ENCODE measurements at regions not wholly inside any gene's neighbourhood (a gene's known extent, or its start where the extent isn't known, plus 50 kb on each side); places are given as distances from the start of the nearest gene placed in this dataset.

DNA sequence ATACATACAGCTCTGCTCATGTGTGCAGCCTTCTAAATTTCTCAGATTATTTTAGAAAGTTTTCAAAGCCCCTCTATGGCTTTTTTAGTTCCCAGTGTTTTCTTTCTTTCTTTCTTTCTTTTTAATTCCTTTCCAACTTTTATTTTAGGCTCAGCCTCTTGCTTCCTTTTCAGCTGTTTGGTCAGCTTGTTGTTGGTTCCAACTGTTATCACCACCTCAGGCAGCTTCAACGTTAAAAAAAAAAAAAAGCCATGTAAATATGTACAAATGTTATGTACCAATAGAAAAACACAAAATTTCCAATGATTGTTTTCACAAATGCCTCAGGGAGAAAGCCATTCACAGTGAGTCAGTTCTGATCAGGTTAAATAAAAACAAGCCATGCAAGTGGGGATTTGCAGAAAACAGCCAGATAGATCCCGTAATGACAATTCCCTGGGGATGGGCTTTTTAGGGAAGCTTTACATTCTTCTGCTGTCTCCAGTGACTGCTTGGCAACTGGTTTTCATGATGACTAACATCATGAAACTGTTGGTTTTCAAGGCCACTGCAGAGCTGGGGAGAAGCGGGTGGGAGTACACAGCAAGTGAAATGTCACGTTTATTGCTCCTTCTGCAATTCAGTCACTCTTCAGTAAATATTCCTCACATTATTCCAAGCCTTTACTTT, 908.4 kb downstream of the EPHA3 start:
- TF ChIP-seq EP300 (conservative IDR thresholded peaks at IDR 0.05; ENCODE audit: poor library complexity, severe bottlenecking) (no peak), TAF1 (IDR thresholded peaks at IDR 0.05; ENCODE audit: low read depth) (no peak), EZH2 (IDR thresholded peaks at IDR 0.05; ENCODE audit: borderline replicate concordance, insufficient read depth, low read length, poor library complexity, severe bottlenecking) (no peak), MXI1 (conservative IDR thresholded peaks at IDR 0.05; ENCODE audit: poor library complexity, severe bottlenecking) (no peak), RAD21 (conservative IDR thresholded peaks at IDR 0.05) (no peak), SMC3 (conservative IDR thresholded peaks at IDR 0.05; ENCODE audit: poor library complexity) (no peak)
- TF ChIP-seq, protein P1, sequence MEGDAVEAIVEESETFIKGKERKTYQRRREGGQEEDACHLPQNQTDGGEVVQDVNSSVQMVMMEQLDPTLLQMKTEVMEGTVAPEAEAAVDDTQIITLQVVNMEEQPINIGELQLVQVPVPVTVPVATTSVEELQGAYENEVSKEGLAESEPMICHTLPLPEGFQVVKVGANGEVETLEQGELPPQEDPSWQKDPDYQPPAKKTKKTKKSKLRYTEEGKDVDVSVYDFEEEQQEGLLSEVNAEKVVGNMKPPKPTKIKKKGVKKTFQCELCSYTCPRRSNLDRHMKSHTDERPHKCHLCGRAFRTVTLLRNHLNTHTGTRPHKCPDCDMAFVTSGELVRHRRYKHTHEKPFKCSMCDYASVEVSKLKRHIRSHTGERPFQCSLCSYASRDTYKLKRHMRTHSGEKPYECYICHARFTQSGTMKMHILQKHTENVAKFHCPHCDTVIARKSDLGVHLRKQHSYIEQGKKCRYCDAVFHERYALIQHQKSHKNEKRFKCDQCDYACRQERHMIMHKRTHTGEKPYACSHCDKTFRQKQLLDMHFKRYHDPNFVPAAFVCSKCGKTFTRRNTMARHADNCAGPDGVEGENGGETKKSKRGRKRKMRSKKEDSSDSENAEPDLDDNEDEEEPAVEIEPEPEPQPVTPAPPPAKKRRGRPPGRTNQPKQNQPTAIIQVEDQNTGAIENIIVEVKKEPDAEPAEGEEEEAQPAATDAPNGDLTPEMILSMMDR (IDR thresholded peaks at IDR 0.05; ENCODE audit: poor library complexity, severe bottlenecking), result no peak
- TF ChIP-seq, protein P2, sequence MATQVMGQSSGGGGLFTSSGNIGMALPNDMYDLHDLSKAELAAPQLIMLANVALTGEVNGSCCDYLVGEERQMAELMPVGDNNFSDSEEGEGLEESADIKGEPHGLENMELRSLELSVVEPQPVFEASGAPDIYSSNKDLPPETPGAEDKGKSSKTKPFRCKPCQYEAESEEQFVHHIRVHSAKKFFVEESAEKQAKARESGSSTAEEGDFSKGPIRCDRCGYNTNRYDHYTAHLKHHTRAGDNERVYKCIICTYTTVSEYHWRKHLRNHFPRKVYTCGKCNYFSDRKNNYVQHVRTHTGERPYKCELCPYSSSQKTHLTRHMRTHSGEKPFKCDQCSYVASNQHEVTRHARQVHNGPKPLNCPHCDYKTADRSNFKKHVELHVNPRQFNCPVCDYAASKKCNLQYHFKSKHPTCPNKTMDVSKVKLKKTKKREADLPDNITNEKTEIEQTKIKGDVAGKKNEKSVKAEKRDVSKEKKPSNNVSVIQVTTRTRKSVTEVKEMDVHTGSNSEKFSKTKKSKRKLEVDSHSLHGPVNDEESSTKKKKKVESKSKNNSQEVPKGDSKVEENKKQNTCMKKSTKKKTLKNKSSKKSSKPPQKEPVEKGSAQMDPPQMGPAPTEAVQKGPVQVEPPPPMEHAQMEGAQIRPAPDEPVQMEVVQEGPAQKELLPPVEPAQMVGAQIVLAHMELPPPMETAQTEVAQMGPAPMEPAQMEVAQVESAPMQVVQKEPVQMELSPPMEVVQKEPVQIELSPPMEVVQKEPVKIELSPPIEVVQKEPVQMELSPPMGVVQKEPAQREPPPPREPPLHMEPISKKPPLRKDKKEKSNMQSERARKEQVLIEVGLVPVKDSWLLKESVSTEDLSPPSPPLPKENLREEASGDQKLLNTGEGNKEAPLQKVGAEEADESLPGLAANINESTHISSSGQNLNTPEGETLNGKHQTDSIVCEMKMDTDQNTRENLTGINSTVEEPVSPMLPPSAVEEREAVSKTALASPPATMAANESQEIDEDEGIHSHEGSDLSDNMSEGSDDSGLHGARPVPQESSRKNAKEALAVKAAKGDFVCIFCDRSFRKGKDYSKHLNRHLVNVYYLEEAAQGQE (IDR thresholded peaks at IDR 0.05; ENCODE audit: borderline replicate concordance), result no peak
- Histone ChIP-seq H3K9me3 (ENCODE audit: low read length) (no peaks in the 10 kb centered on the region), H3K9me2 (ENCODE audit: insufficient read depth, low read length) (no peaks in the 10 kb centered on the region), H3F3A (ENCODE audit: insufficient read depth, low read length, poor library complexity, severe bottlenecking) (no peaks in the 10 kb centered on the region), H3K4me2 (ENCODE audit: low read length) (no peak overlapping the region), H3K79me2 (replicated peaks; ENCODE audit: insufficient read depth, low read length) (no peaks in the 10 kb centered on the region), H3K4me3 (ENCODE audit: low read length) (no peak overlapping the region), H4K20me1 (ENCODE audit: insufficient read depth) (no peaks in the 10 kb centered on the region), H3K36me3 (ENCODE audit: insufficient read depth, low read length) (no peaks in the 10 kb centered on the region), H3K27me3 (ENCODE audit: insufficient read depth, low read depth, low read length) (no peaks in the 10 kb centered on the region), H3K9ac (ENCODE audit: low read length) (no peak overlapping the region), H3K27ac (ENCODE audit: low read length) (no peak overlapping the region), H2AFZ (ENCODE audit: low read depth, low read length) (no peak overlapping the region)

DNA sequence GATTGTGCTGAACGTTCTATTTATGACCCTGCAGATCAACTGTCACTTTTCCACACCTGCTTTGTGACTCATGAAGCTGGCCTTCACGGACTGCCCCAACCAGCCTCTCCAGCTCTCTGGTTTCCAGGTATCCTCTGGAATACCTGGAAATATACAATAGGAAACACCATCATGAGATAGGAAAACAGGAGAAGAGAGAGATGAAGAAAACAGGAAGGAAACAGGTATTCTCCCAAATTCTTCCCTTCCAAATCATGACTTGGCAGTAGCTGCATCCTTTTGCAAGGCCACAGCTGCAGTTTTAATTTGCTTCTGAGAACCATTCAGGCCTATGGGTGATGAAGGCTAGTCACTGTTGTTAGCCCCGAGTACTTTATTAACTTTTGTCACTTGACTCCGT, 909.1 kb downstream of the EPHA3 start:
- no peak overlapping the region for H3K4me2 ChIP-seq (ENCODE audit: low read length)

More for the DNA sequence above, 909.1 kb downstream of the EPHA3 start:
- H3F3A ChIP-seq (ENCODE audit: insufficient read depth, low read length, poor library complexity, severe bottlenecking), result no peaks in the 10 kb centered on the region
- no peaks in the 10 kb centered on the region for H3K79me2 ChIP-seq (replicated peaks; ENCODE audit: insufficient read depth, low read length)
- H3K9ac ChIP-seq (ENCODE audit: low read length), result no peak overlapping the region
- no peak overlapping the region for H3K4me3 ChIP-seq (ENCODE audit: low read length)
- no peaks in the 10 kb centered on the region for H4K20me1 ChIP-seq (ENCODE audit: insufficient read depth)
- no peaks in the 10 kb centered on the region for H3K27me3 ChIP-seq (ENCODE audit: insufficient read depth, low read depth, low read length)
- TF ChIP-seq MXI1 (conservative IDR thresholded peaks at IDR 0.05; ENCODE audit: poor library complexity, severe bottlenecking) (no peak), EZH2 (IDR thresholded peaks at IDR 0.05; ENCODE audit: borderline replicate concordance, insufficient read depth, low read length, poor library complexity, severe bottlenecking) (no peak), SMC3 (conservative IDR thresholded peaks at IDR 0.05; ENCODE audit: poor library complexity) (no peak), EP300 (conservative IDR thresholded peaks at IDR 0.05; ENCODE audit: poor library complexity, severe bottlenecking) (no peak), POLR2AphosphoS5 (IDR thresholded peaks at IDR 0.05) (no peak), TAF1 (IDR thresholded peaks at IDR 0.05; ENCODE audit: low read depth) (no peak), RAD21 (conservative IDR thresholded peaks at IDR 0.05) (no peak)
- TF ChIP-seq, protein P2 (IDR thresholded peaks at IDR 0.05; ENCODE audit: borderline replicate concordance), result no peak
- TF ChIP-seq, protein P1 (IDR thresholded peaks at IDR 0.05; ENCODE audit: poor library complexity, severe bottlenecking), result no peak
- H2AFZ ChIP-seq (ENCODE audit: low read depth, low read length), result no peak overlapping the region
- no peaks in the 10 kb centered on the region for H3K36me3 ChIP-seq (ENCODE audit: insufficient read depth, low read length)
- no peaks in the 10 kb centered on the region for H3K9me3 ChIP-seq (ENCODE audit: low read length)
- H3K9me2 ChIP-seq (ENCODE audit: insufficient read depth, low read length), result no peaks in the 10 kb centered on the region
- H3K27ac ChIP-seq (ENCODE audit: low read length), result no peak overlapping the region
